GM12878 (cell line): ENCODE measurements at regions not wholly inside any gene's neighbourhood (a gene's known extent, or its start where the extent isn't known, plus 50 kb on each side); places are given as distances from the start of the nearest gene placed in this dataset.

Experiments
- ATAC-seq: fragments of 200-7000 bp; cut with Tn5 transposase; 3 replicates; pipeline ENCODE4 v1.9.1; 2020; ENCODE audit warnings: mild to moderate bottlenecking, moderate library complexity
- BruUV-seq: library from RNA; stranded (reverse); fragments of 400-500 nt; replicated peaks from 2 replicates; lab custom pipeline; 2021; lab: Mats Ljungman, UMichigan
- CTCF ChIA-PET: fragments of 300-600 bp; sonication (Branson Sonifier 250); formaldehyde crosslinking; extraction: SDS; loops from one replicate; lab custom pipeline; 2021; ENCODE audit warnings: inconsistent platforms; lab: Yijun Ruan, JAX
- POLR2A ChIA-PET: fragments of 350-600 bp; formaldehyde crosslinking; extraction: SDS; loops from one replicate; lab custom pipeline; 2021; ENCODE audit warnings: inconsistent platforms; lab: Charles Lee
- RAD21 ChIA-PET: fragments of 300-600 bp; sonication (Branson Sonifier 250); formaldehyde crosslinking; loops from one replicate; lab custom pipeline; 2023; ENCODE audit warnings: antibody characterized with exemption; ENCODE audit not compliant: unreplicated experiment; lab: Charles Lee
- SMC1A ChIA-PET: fragments of 300-600 bp; sonication (Branson Sonifier 250); formaldehyde crosslinking; loops from one replicate; lab custom pipeline; 2023; ENCODE audit not compliant: unreplicated experiment, uncharacterized antibody; lab: Charles Lee
- DNase-seq: peaks from one replicate; pipeline ENCODE4 v3.0.0-alpha.2; 2011; ENCODE audit warnings: low read depth, low spot score
- FAIRE-seq: peaks from 3 replicates; lab custom pipeline; 2011; peaks lifted over from hg19 to GRCh38; lab: Jason Lieb, UNC
- H2AFZ ChIP-seq: 2 replicates; pipeline ENCODE4 v1.6.0; 2011; ENCODE audit warnings: low read depth, low read length, control low read depth; ENCODE audit not compliant: control insufficient read depth
- H3K27ac ChIP-seq: 2 replicates; pipeline ENCODE4 v1.5.1; 2011; ENCODE audit warnings: control low read depth; ENCODE audit not compliant: control insufficient read depth, insufficient read depth
- H3K27me3 ChIP-seq, 2 experiments: replicated peaks in 1 of 2; 2 replicates each; pipeline versions ENCODE4 v1.6.0 to v1.6.1; 2011; ENCODE audit warnings: low read length in 1 of 2; ENCODE audit not compliant: control insufficient read depth in 2 of 2, insufficient read depth in 2 of 2
- H3K36me3 ChIP-seq, 2 experiments: 2 replicates each; pipeline ENCODE4 v1.5.1; 2011; ENCODE audit warnings: low read length in 1 of 2; ENCODE audit not compliant: control insufficient read depth in 2 of 2, insufficient read depth in 2 of 2
- H3K4me1 ChIP-seq: 2 replicates; pipeline ENCODE4 v1.6.1; 2011; ENCODE audit warnings: mild to moderate bottlenecking, low read length, moderate library complexity, mixed read lengths; ENCODE audit not compliant: control insufficient read depth, insufficient read depth
- H3K4me2 ChIP-seq: 2 replicates; pipeline ENCODE4 v1.6.0; 2011; ENCODE audit warnings: control low read depth; ENCODE audit not compliant: control insufficient read depth, insufficient read depth
- H3K4me3 ChIP-seq: fragments of 200-600 bp; sonication (generic); 2 replicates; pipeline ENCODE4 v1.5.1; 2016
- H3K79me2 ChIP-seq: 2 replicates; pipeline ENCODE4 v1.6.0; 2011; ENCODE audit warnings: low read length; ENCODE audit not compliant: control insufficient read depth, insufficient read depth
- H3K9ac ChIP-seq: 2 replicates; pipeline ENCODE4 v1.8.0; 2011; ENCODE audit warnings: low read length, control low read depth, mixed read lengths; ENCODE audit not compliant: control insufficient read depth, insufficient read depth
- H3K9me3 ChIP-seq: replicated peaks from 3 replicates; pipeline ENCODE4 v1.5.1; 2011; ENCODE audit warnings: mild to moderate bottlenecking, low read length; ENCODE audit not compliant: control insufficient read depth, insufficient read depth
- H4K20me1 ChIP-seq: 2 replicates; pipeline ENCODE4 v1.6.0; 2011; ENCODE audit not compliant: control insufficient read depth, insufficient read depth
- BACH1 ChIP-seq: fragments of 450-650 bp; IDR thresholded peaks from 2 replicates; pipeline ENCODE4 v1.6.1; 2017; ENCODE audit warnings: mild to moderate bottlenecking, borderline replicate concordance
- BHLHE40 ChIP-seq, 2 experiments: fragments of 450-650 bp in 1 of 2; IDR thresholded peaks; 2 replicates each; pipeline ENCODE4 v1.6.1; 2011 to 2017; ENCODE audit warnings: low read depth in 2 of 2, borderline replicate concordance in 1 of 2, improper control_type of control experiment in 1 of 2, low read length in 1 of 2, mild to moderate bottlenecking in 1 of 2
- CBX3 ChIP-seq: fragments of 200-600 bp; sonication (generic); IDR thresholded peaks from 2 replicates; pipeline ENCODE4 v1.6.1; 2016; ENCODE audit warnings: low read depth, borderline replicate concordance
- CREM ChIP-seq: IDR thresholded peaks from 2 replicates; pipeline ENCODE4 v1.6.1; 2014; ENCODE audit warnings: antibody characterized with exemption, low read depth
- E2F8 ChIP-seq: fragments of 450-650 bp; IDR thresholded peaks from 2 replicates; pipeline ENCODE4 v1.6.1; 2018; ENCODE audit warnings: mild to moderate bottlenecking, low read depth, moderate library complexity; ENCODE audit not compliant: partially characterized antibody
- EP300 ChIP-seq, 2 experiments: fragments of 150-350 bp in 1 of 2; IDR thresholded peaks; 2 replicates each; pipeline ENCODE4 v1.6.1; 2011 to 2012; ENCODE audit warnings: low read depth in 2 of 2, low read length in 2 of 2, borderline replicate concordance in 1 of 2, improper control_type of control experiment in 1 of 2, inconsistent platforms in 1 of 2; ENCODE audit not compliant: control insufficient read depth in 1 of 2
- FOXK2 ChIP-seq: fragments of 450-650 bp; IDR thresholded peaks from 2 replicates; pipeline ENCODE4 v1.6.1; 2017; ENCODE audit warnings: mild to moderate bottlenecking, moderate library complexity
- HDAC6 ChIP-seq: fragments of 200-600 bp; sonication (generic); IDR thresholded peaks from one replicate; pipeline ENCODE4 v1.8.0; 2017; ENCODE audit warnings: antibody characterized with exemption; ENCODE audit not compliant: unreplicated experiment
- IKZF1 ChIP-seq: fragments of 450-650 bp; conservative IDR thresholded peaks from 2 replicates; pipeline ENCODE4 v1.6.1; 2017; ENCODE audit warnings: antibody characterized with exemption, mild to moderate bottlenecking
- KDM1A ChIP-seq: fragments of 200-600 bp; sonication (generic); IDR thresholded peaks from 2 replicates; pipeline ENCODE4 v1.6.1; 2016; ENCODE audit warnings: borderline replicate concordance
- NFXL1 ChIP-seq: fragments of 450-650 bp; IDR thresholded peaks from 2 replicates; pipeline ENCODE4 v1.6.1; 2017; ENCODE audit warnings: antibody characterized with exemption, mild to moderate bottlenecking, borderline replicate concordance
- NFYB ChIP-seq: IDR thresholded peaks from 2 replicates; pipeline ENCODE4 v1.6.1; 2011; ENCODE audit warnings: low read depth, mild to moderate bottlenecking, low read length, improper control_type of control experiment, moderate library complexity; ENCODE audit not compliant: insufficient read depth
- RBBP5 ChIP-seq: fragments of 200-600 bp; sonication (generic); conservative IDR thresholded peaks from 2 replicates; pipeline ENCODE4 v1.6.1; 2016
- RELA ChIP-seq: fragments of 450-650 bp; IDR thresholded peaks from 2 replicates; pipeline ENCODE4 v1.8.0; 2014; ENCODE audit warnings: borderline replicate concordance; ENCODE audit not compliant: partially characterized antibody
- SMAD5 ChIP-seq: IDR thresholded peaks from 2 replicates; pipeline ENCODE4 v1.6.1; 2016; ENCODE audit warnings: antibody characterized with exemption, low read depth
- STAT1 ChIP-seq: fragments of 450-650 bp; conservative IDR thresholded peaks from 2 replicates; pipeline ENCODE4 v1.6.1; 2014; ENCODE audit warnings: antibody characterized with exemption, mild to moderate bottlenecking
- YY1 ChIP-seq: IDR thresholded peaks from 2 replicates; pipeline ENCODE4 v1.6.1; 2011; ENCODE audit warnings: low read depth, mild to moderate bottlenecking, low read length
- ZBTB4 ChIP-seq: fragments of 450-650 bp; formaldehyde crosslinking; IDR thresholded peaks from 2 replicates; pipeline ENCODE4 v1.4.0; 2022; ENCODE audit warnings: mild to moderate bottlenecking, moderate library complexity
- WGBS: methylation state at CpG from one replicate; pipeline ENCODE4 v1.1.6; 2016; ENCODE audit warnings: low lambda C conversion rate; ENCODE audit not compliant: insufficient replicate concordance, insufficient coverage; ENCODE audit errors: missing lambda C conversion rate; 5-methylcytosine and 5-hydroxymethylcytosine counted together
- in situ Hi-C: fragments of 300-500 bp; cut with MboI; formaldehyde crosslinking; loops from 9 replicates; pipeline ENCODE4 v1.14.3; 2018; ENCODE audit warnings: mixed read lengths
- intact Hi-C: fragments of 100-400 bp; cut with micrococcal nuclease; formaldehyde crosslinking; loops from one replicate; pipeline ENCODE4 v1.14.2; 2022; ENCODE audit not compliant: unreplicated experiment

GRCh38 chr3:4231041-4231440 is 72.1 kb upstream of the SETMAR start:
- TF ChIP-seq EP300 (IDR thresholded peaks at IDR 0.05; ENCODE audit: borderline replicate concordance in 1 of 2, control insufficient read depth in 1 of 2, low read depth in 2 of 2, low read length in 2 of 2) (no peak), CREM (no peak), RELA (no peak), E2F8 (no peak), SMAD5 (no peak), ZBTB4 (CRISPR knock-in tag) (no peak), KDM1A (no peak), NFXL1 (no peak), YY1 (no peak), HDAC6 (no peak), NFYB (no peak), FOXK2 (no peak), IKZF1 (no peak), BHLHE40 (IDR thresholded peaks at IDR 0.05; ENCODE audit: borderline replicate concordance in 1 of 2, low read depth in 2 of 2, low read length in 1 of 2) (no peak), CBX3 (no peak), BACH1 (no peak), RBBP5 (no peak), STAT1 (no peak)
- ChIA-PET RAD21 (no interaction called here), CTCF (no interaction called here), POLR2A (no interaction called here), SMC1A (no interaction called here)
- ATAC-seq: no peak
- Histone ChIP-seq H3K9me3 (no peaks in the 10 kb centered on the region), H3K36me3 (no peaks in the 10 kb centered on the region), H3K79me2 (no peaks in the 10 kb centered on the region), H3K4me2 (no peak overlapping the region), H3K27me3 (peaks cover 0 to 3% of the 10 kb centered on the region in 2 experiments; a peak in 3 of 4 replicates), H3K4me3 (no peak overlapping the region), H3K9ac (no peak overlapping the region), H2AFZ (no peak overlapping the region), H3K27ac (no peak overlapping the region), H3K4me1 (no peaks in the 10 kb centered on the region), H4K20me1 (no peaks in the 10 kb centered on the region)
- DNase-seq: no peak
- no TSS peak for BruUV-seq
- intact Hi-C loops: no loop called here
- in situ Hi-C loops: no loop called here
- 9% methylated on average over 4 of the region's 4 CpGs for WGBS
- no peak for FAIRE-seq
